Body of pancreas (tissue), 4 donors: ENCODE measurements at regions not wholly inside any gene's neighbourhood (a gene's known extent, or its start where the extent isn't known, plus 50 kb on each side); places are given as distances from the start of the nearest gene placed in this dataset.

Experiments used
- CTCF ChIP-seq, 7 experiments: fragments of 450-650 bp in 4 of 7; fragments of 200-600 bp in 3 of 7; sonication (generic) in 3 of 7; IDR thresholded peaks; one replicate each; pipeline ENCODE4 v1.5.1; 2016 to 2019; ENCODE audit warnings: antibody characterized with exemption in 7 of 7
- POLR2A ChIP-seq, 3 donors: fragments of 450-650 bp; IDR thresholded peaks; one replicate each; pipeline ENCODE4 v1.6.1; 2016; ENCODE audit warnings: antibody characterized with exemption in 3 of 3, mild to moderate bottlenecking in 2 of 3

- TF ChIP-seq CTCF (IDR thresholded peaks at IDR 0.05) = no peak
- no peak for TF ChIP-seq POLR2A (IDR thresholded peaks at IDR 0.05)
Observed at GRCh38 chr4:83686166-83686565, 150.3 kb downstream of the GPAT3 start.
